A549 (cell line): ENCODE measurements at regions not wholly inside any gene's neighbourhood (a gene's known extent, or its start where the extent isn't known, plus 50 kb on each side); places are given as distances from the start of the nearest gene placed in this dataset.

Experiments used
- CBX2 ChIP-seq: fragments of 200-600 bp; sonication (generic); IDR thresholded peaks from 2 replicates; pipeline ENCODE4 v1.6.1; 2016; ENCODE audit warnings: low read depth, mild to moderate bottlenecking, borderline replicate concordance
- CTCF ChIP-seq: fragments of >200 bp; sonication (Bioruptor Twin); formaldehyde crosslinking; IDR thresholded peaks from 3 replicates; pipeline ENCODE4 v1.5.1; 2016
- EHF ChIP-seq: fragments of 250-450 bp; sonication (Bioruptor Pico); IDR thresholded peaks from 2 replicates; pipeline ENCODE4 v1.5.0; 2020; ENCODE audit warnings: mild to moderate bottlenecking
- HDAC2 ChIP-seq: fragments of 200-600 bp; sonication (generic); IDR thresholded peaks from 2 replicates; pipeline ENCODE4 v1.6.1; 2016
- HMGXB4 ChIP-seq: fragments of 250-450 bp; sonication (Bioruptor Pico); IDR thresholded peaks from 2 replicates; pipeline ENCODE4 v1.5.0; 2021; ENCODE audit warnings: mild to moderate bottlenecking, moderate library complexity, borderline replicate concordance
- HOXA7 ChIP-seq: fragments of 250-450 bp; sonication (Bioruptor Pico); IDR thresholded peaks from 2 replicates; pipeline ENCODE4 v1.5.0; 2020; ENCODE audit warnings: mild to moderate bottlenecking, moderate library complexity
- JUN ChIP-seq, 2 experiments: fragments of >200 bp; sonication (Bioruptor Twin); formaldehyde crosslinking; IDR thresholded peaks; 2 replicates in 1 of 2; 3 replicates in 1 of 2; pipeline ENCODE4 v1.6.1; 2016 to 2017
- MAX ChIP-seq: IDR thresholded peaks from 2 replicates; pipeline ENCODE4 v1.6.1; 2012
- MYC ChIP-seq: IDR thresholded peaks from 2 replicates; pipeline ENCODE4 v1.6.1; 2012; ENCODE audit warnings: mild to moderate bottlenecking, inconsistent platforms, low read length, improper control_type of control experiment, borderline replicate concordance
- POLR2A ChIP-seq: IDR thresholded peaks from 2 replicates; pipeline ENCODE4 v1.6.1; 2012; ENCODE audit warnings: mild to moderate bottlenecking, low read length
- RAD21 ChIP-seq, 2 experiments: fragments of >200 bp in 1 of 2; sonication (Bioruptor Twin) in 1 of 2; formaldehyde crosslinking in 1 of 2; IDR thresholded peaks in 1 of 2; conservative IDR thresholded peaks in 1 of 2; 2 replicates in 1 of 2; 3 replicates in 1 of 2; pipeline ENCODE4 v1.6.1; 2012 to 2018; ENCODE audit warnings: inconsistent platforms in 1 of 2
- RFX5 ChIP-seq: fragments of 450-650 bp; IDR thresholded peaks from 2 replicates; pipeline ENCODE4 v1.7.1; 2014; ENCODE audit warnings: antibody characterized with exemption, mild to moderate bottlenecking, moderate library complexity
- SREBF2 ChIP-seq: fragments of 450-650 bp; IDR thresholded peaks from 2 replicates; pipeline ENCODE4 v1.6.1; 2014; ENCODE audit warnings: mild to moderate bottlenecking, moderate library complexity

- TF ChIP-seq CTCF: no peak
- TF ChIP-seq RAD21 (conservative IDR thresholded peaks at IDR 0.05 in 1 of 2, IDR thresholded peaks at IDR 0.05 in 1 of 2): no peak
- TF ChIP-seq POLR2A: no peak
- TF ChIP-seq MAX: no peak
- TF ChIP-seq EHF (CRISPR knock-in tag): no peak
- no peak for TF ChIP-seq RFX5
- no peak for TF ChIP-seq SREBF2
- TF ChIP-seq JUN (IDR thresholded peaks at IDR 0.05): no peak
- TF ChIP-seq CBX2: no peak
- TF ChIP-seq HMGXB4 (CRISPR knock-in tag): no peak
- TF ChIP-seq MYC: no peak
- TF ChIP-seq HDAC2: no peak
- TF ChIP-seq HOXA7: no peak
Measured at GRCh38 chr13:103315711-103316110, 249.5 kb upstream of the SLC10A2 start.
